C4-2B (cell line): ENCODE measurements at regions not wholly inside any gene's neighbourhood (a gene's known extent, or its start where the extent isn't known, plus 50 kb on each side); places are given as distances from the start of the nearest gene placed in this dataset.

Experiments
- ZFX ChIP-seq: fragments of 450-650 bp; IDR thresholded peaks from 2 replicates; pipeline ENCODE4 v1.6.1; 2017
- TF ChIP-seq, protein P1 (sequence below): fragments of 450-650 bp; conservative IDR thresholded peaks from 2 replicates; pipeline ENCODE4 v1.5.1; 2017; ENCODE audit warnings: mild to moderate bottlenecking

DNA sequence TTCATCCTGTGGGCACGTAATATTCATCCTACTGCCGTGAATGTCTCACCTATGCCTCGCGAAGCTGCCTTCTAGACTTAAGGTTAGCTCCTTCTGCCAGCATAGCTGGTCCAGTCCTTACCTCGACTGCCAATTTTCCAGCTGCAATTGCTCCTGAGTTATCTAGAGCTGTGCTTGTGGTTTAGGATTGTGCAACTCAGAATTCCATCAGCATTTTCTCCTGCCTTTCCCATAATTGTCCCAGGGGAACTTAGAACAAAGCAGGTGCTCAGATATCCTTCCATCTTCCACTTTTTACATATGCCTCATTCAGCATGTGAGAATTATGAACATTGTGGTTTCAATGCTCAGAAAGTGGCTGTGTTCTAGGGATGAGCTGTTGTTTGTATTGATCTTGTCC is 131.4 kb upstream of the ADGRL3 start:
- TF ChIP-seq, protein P1, sequence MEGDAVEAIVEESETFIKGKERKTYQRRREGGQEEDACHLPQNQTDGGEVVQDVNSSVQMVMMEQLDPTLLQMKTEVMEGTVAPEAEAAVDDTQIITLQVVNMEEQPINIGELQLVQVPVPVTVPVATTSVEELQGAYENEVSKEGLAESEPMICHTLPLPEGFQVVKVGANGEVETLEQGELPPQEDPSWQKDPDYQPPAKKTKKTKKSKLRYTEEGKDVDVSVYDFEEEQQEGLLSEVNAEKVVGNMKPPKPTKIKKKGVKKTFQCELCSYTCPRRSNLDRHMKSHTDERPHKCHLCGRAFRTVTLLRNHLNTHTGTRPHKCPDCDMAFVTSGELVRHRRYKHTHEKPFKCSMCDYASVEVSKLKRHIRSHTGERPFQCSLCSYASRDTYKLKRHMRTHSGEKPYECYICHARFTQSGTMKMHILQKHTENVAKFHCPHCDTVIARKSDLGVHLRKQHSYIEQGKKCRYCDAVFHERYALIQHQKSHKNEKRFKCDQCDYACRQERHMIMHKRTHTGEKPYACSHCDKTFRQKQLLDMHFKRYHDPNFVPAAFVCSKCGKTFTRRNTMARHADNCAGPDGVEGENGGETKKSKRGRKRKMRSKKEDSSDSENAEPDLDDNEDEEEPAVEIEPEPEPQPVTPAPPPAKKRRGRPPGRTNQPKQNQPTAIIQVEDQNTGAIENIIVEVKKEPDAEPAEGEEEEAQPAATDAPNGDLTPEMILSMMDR: no peak
- TF ChIP-seq ZFX: no peak
